NCI-H2196 (cell line): ENCODE measurements at regions not wholly inside any gene's neighbourhood (a gene's known extent, or its start where the extent isn't known, plus 50 kb on each side); places are given as distances from the start of the nearest gene placed in this dataset.
"Not testable (repeated sequence)": the region's sequence is repeated elsewhere in the genome, so short reads cannot be mapped to it uniquely, and the experiment has no call there.

Experiments used
- DNase-seq: peaks from one replicate; lab custom pipeline; 2025; ENCODE audit not compliant: unreplicated experiment; lab: John Stamatoyannopoulos, UW

DNA sequence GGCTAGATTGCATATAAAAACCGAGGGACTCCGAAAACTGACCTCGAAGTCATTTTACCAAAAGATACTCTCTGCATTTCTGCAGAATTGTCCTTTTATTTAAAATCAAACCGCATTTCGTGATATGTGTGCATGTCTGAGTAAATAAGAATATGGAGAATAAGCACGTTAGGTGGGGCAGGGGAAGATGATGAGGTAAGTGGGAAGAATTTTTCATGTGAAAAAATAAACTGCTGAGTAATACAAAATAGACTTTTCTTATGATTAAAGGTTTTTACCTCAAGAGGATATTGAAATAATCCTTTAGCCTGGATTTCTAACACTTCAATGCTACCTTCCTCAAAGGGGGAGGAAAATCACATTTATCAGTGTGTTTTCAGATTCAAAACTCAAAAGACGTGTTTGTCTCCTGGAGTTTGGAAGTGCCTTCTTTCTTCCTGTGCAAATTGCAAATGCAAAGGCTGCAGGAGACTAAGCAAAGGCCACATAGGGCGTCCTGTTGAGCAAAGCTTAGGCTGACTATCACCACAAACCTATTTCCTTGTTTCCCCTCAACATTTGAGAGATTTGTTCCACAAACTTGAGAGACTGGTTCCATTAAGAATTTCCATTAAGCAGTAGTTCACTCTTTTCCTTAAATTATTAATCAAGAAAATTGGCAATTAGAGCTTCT, 813.5 kb downstream of the MCTP2 start:
- DNase-seq: no peak

DNA sequence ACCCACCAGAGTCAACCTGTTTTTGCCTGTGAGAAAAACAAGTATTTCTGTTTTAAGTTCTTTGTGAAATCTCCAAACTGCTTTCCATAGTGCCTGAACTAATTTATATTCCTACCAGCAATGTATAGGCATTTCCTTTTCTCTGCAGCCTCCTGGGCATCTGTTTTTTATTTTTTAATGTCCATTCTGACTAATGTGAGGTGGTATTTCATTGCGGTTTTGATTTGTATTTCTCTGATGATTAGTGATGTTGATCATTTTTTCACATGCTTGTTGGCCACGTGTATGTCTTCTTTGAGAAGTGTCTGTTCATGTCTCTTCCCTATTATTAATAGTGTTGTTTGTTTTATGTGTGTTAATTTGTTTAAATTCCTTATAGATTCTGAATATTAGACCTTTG, 820.5 kb downstream of the MCTP2 start:
- no peak for DNase-seq

DNA sequence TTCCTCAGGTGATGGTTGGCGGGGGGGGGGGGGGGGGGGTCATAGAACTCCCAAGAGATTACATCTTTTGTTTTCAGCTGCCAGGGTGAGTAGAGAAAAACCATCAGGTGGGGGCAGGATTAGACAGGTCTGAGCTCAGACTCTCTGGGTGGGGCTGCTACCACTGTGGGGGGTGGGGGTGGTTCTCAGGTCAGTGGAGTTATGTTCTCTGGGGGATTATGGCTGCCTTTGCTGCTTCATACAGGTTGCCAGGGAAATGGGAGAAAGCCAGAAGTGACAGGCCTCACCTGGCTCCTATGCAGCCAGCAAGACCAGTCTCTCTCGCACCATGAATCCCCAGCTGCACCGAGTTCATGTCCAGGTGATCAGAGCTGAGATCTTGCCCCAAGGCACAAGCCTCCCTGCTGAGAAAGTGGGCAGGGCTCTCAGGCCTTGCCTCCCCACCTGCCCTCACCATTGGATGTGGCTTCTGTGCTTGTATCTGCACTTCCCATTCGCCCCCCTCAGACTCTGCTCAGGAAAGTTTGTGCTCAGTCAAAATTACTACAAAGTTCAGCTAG, 828.1 kb downstream of the MCTP2 start:
- no peak for DNase-seq

DNA sequence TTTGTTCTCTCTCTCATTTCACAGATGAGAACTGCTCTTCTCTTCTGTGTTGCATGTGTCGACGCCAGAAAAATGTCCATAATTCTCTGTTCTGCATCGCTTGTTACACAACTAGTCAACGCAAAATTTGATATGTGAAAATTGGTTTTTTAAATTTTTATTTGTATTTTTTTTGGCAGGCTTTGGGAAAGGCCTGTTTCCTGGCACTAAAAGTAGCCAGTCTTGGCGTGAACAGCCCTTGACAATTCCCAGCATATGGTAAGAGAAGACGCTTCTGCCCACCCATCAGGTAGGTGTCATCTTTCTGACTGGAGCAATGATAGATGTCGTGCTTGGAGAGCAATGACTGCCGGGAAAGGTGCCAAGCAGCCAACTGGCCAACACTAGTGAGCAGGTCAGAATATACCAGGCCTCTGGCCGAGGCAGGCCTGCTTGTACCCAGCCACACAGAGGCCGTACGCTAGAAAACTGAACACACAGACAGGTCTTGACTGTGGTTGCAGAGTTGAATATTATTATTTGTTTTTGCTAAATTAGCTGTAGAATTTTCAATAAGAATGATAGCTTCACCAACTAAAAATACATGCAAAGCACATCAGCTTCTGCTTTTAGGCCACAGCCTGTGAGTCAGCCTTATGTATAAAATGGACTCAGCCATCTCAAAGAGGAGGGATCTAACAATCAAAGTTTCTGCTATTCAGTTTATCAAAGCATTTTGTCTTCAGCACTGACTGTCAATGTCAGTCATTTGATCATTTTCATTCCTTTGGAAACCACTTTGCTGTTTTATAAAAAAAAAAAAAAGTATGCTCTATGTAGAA, 837.5 kb downstream of the MCTP2 start:
- DNase-seq: no peak

DNA sequence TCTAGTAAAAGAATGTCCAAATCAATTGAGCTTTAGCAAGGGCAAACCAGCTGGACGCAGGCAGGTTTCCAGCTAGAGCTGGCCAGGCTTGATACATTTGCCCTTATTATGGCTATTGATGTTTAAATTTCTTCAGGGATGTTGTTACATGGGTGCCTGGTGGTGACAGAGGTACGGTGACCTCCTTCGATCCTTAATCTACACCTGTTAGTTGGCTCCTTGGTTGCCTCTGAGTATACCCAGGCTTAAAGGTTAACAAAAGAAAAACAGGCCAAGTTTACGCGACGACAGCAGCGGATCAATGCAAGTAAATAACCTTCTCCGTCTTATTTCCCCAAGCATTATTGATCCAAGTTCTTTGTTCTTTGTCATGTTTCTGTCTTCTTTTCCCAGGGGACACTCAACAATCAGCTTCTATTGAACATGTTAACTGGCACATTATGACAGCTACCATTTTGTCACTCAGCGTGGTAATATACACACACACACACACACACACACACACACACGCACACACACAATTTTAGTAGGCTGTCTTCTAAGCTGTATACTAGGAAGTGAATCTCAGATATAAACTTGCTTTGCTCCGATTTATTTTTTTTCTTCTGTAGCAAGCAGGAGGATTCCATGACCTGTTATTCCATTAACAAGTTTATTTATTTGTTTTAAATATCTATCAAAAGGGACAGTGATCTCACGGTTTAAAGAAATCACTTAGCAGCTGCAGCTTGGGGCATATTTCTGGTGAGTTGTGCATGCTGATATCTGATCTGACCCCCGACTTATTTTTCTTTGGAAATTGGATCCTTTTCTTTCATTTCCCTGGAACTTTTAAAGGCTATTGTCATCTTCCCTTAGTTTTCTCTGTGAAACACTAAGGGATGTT, 844.7 kb downstream of the MCTP2 start:
- no peak for DNase-seq

DNA sequence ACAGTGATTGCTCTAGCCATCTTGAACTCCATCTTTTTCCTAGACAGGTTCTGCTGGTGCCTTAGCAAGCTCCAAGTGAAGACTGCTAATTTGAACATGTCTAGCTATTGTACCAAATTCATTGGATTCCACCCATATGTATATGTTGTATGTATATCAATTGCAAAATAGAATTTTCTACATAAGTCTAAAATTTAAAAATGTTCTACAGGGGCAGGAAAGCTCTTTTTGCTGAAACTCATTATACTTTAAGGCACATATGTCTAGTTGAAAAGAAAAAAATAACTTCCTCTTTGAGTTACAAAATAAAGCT, 845.3 kb downstream of the MCTP2 start:
- no peak for DNase-seq

DNA sequence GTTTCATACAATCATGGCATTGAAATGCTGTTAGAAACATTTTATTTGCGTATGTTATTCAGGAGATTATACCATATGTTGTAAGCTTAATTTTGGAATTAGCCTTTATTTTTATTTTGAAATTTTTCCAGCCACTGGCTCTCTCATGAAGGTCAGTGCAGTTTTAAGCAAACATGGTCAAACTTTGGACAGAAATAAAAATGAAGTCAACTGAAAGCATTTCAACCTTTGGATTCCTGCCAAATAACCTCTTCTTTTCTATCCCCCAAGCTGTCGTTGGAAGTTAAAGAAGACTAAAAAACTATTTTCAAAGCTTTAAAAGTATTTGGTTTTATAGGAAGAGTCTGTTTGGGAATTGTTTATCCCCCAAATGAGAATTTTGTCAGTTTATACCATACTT, 846.6 kb downstream of the MCTP2 start:
- no peak for DNase-seq

DNA sequence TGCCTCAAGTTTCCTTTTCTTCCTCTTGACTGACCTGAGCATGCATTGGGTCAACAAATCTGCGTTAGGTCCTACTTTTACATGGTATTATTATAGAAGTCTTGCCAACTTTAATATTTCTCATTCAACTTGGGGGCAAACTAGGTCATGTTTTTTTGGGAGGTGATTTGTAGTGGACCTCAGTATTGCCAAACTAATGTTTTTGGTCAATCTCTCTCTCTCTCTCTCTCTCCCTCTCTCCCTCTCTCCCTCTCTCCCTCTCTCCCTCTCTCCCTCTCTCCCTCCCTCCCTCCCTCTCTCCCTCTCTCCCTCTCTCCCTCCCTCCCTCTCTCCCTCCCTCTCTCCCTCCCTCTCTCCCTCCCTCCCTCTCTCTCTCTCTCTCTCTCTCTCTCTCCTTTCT, 848.9 kb downstream of the MCTP2 start:
- not testable (repeated sequence) for DNase-seq

DNA sequence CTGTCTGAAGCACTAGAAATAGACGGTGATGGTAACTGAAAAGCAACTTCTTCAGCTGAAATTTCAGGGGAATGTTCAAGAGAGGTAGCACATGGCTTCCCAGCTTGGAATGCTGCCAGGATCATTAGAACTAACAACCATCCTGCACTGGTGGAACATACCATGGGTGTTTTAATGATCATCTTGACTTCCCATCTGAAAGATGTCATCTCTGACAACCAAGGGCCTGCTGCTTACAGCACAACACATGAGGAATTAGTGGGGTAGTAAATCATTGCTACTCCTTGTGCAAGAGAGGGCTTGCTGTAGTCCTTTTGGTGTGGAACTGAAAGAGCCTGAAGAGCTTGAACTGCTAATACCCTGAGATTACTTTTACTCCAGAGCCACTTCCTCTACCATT, 853.7 kb downstream of the MCTP2 start:
- no peak for DNase-seq

DNA sequence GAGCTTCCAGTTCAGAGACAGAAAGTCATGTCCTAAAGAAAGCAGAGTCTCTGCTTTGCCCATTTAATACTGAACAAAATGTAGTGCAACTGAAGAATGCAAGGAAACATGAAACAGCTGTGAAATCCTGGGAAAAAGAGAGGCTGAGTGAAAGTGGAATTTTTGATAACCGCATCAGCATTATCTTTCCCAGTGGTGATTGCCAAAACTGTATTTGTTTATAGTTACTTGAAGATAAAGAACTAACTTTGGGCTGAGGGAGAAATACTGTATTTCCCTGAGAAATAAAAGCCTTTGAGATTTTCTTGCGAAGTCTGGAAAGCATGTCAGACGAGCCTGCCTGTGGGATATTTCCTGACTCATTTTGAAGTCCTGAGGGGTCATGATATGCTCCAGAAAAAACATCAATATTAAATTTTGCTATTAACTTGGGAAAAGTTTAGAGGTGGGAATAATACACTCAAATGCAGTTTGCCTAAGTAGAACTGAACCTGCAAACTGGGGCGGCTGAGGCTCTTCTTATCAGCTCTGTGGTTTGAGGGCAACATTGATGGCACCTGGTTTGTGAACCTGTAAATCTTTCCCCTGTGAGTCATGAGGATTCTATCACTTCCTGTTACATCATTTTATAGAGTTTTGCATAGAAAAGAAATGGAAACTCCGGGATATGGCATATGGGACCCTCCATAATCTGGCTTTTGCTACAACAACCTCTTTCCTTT, 855.3 kb downstream of the MCTP2 start:
- DNase-seq: no peak

DNA sequence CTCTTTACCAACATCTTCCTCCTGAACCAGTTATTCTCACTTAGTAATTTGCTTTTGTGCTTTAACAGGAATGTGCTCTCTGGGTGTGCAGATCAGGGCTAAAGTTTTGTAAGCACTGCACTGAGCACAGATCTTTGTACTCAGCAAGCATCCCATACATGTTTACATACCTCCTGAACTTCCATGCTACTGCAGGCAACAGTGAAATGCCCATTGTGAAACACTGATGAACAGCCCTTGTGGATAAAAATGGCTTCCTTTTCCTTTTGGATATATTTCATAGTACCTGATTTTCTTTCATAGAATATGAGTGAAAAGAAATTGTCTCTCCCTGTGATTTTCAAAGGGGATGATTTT, 855.9 kb downstream of the MCTP2 start:
- no peak for DNase-seq

DNA sequence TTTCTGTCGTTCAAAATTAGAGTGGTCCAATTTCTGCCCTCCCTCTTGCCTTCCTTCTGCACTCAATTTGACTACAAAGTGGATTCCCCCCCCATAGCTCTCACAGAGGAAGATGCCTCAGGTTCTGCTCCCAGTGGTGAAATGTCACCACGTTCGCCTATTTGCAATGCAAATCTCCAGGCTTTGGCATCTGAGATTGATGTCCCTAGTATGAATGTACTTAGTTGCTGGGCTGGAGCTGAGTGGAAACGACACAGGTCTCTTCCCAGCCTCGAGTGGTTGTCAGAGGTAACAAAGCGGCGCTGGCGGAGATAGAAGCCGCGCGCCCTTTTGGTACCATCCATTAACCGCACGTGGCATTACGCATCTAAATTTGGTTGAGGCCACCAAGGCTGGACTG, 860.1 kb downstream of the MCTP2 start:
- no peak for DNase-seq

DNA sequence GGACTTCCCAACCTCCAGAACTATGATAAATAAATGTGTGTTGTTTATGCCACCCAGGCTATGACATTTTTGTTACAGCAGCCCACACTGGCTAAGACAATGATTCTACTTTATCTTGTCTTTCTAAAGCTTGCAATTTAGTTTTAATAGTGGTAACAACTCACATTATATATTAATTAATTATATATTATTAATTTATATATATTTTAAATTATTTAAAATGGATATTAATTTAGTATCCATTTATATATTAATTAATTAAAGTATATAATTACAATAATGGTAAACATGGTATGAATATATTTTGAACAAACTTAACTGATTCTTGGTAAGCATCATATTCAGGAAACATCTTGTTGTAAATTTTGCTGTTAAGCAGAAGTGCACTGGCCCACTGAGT, 863.9 kb downstream of the MCTP2 start:
- DNase-seq: no peak

DNA sequence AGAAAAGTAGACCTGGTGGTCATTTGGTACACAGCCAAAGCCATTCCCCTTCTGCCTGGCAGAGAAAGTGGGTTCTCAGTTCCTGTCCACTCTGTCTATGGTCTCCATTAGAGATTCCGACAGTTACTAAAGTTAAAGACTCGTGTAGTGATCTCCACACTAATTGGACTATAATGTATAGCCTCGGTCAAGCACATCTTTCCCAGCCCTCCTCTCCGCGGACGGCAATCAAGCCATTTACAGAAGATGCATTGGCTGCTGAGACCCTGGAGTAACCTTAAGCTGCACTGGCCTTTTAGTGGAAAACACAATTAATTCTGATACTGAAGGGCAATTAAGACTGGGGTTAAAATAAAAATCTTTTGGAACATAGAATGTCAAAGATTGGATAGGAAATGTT, 865.3 kb downstream of the MCTP2 start:
- no peak for DNase-seq

DNA sequence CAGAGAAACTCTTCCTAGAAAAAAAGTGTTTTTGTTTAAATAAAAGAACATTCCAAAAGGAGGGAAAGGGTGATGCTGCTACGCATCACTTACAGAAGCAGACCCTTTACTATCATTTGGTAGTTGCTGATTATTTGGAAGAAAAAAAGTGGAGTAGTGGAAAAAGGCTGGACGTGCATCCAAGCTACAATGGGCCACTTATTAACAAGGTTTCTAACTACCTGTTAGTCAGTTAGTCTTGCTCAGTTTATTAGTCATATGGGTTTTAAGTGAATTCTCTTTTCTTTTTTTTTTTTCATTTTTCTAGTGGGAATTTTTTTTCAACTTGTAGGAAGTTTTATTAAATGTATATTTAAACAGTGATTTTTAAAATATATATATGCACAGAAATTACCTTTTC, 866.0 kb downstream of the MCTP2 start:
- no peak for DNase-seq

DNA sequence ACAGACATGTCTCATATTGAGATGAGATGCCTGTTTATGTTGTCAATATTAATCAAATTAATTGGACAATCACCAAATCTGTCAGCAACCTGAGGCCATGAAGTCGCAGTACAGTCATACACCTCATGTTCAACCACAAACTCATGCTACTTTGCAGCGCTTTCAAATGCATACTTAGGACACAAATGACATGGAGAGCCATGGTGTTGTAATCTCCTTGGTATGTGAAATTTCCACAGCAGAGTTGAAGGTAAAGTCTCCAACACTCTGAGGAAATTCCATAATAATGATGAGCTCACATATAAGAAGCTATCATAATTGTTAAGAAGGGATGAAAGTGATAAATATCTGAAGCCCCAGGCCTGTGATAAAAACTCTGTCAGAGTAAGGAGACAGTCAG, 873.9 kb downstream of the MCTP2 start:
- no peak for DNase-seq

DNA sequence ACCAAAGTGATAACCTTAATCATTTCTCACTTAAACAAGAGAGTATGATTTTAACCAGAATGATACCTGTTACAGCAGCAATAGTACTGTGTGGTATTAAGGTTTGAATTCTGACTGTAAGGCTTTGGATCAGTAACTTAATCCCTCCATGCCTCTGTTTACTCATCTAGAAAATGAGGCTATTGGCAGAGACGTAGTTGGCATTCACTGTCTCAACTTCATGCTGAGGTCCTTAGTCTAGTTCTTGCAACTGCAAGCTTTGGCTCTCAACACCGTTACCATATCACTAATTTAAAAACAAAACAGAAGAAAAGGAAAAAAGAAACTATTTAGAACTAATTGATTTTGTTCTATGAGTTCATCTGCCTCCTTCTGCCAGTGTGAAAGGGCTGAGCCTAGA, 875.4 kb downstream of the MCTP2 start:
- no peak for DNase-seq

DNA sequence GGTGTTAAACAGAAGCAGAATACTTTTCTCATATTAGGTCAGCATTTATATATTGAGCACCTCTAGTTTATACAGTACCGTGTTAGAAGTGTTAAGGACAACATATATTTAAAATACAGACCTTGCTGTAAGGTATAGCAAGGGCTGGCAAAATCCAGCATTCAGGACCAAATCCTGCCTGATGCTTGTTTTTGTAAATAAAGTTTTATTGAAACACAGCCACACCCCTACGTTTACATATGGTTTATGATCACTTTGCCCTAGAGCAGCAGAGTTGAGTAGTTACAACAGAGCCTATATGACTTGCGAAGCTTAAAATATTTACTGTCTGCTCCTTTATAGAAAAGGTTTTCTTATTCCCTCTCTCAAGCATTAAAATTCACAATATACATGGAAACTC, 877.3 kb downstream of the MCTP2 start:
- DNase-seq: no peak

DNA sequence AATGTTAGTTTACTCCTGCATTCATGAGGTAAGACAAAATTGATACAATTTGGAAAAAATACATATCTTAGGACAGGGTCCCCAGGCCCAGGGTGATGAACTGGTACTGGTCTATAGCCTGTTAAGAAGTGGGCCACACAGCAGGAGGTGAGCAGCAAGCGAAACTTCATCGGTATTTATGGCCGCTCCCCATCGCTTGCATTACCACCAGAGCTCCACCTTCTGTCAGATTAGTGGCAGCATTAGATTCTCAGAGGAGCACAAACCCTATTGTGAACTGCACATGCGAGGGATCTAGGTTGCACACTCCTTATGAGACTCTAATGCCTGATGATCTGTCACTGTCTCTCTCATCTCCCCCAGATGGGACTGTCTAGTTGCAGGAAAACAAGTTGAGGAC, 880.6 kb downstream of the MCTP2 start:
- DNase-seq: no peak

DNA sequence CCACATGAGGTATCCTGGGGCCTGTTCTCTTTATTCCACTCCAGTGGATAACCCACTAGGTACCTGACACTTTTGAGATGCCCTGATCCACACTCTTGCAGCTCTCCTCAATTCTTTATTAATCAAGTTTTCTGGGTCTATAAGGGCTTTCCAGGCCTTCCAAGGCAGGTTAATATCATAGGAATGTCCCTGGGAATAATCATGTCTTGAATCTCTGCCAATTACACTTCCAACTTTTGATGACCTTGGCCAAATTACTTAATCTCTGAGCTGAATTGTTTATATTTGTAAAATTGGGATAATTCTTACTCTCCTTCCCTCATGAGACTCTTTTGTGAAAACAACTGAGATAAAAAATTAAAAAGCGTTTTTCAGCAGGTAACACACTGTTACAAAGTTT, 881.7 kb downstream of the MCTP2 start:
- no peak for DNase-seq

DNA sequence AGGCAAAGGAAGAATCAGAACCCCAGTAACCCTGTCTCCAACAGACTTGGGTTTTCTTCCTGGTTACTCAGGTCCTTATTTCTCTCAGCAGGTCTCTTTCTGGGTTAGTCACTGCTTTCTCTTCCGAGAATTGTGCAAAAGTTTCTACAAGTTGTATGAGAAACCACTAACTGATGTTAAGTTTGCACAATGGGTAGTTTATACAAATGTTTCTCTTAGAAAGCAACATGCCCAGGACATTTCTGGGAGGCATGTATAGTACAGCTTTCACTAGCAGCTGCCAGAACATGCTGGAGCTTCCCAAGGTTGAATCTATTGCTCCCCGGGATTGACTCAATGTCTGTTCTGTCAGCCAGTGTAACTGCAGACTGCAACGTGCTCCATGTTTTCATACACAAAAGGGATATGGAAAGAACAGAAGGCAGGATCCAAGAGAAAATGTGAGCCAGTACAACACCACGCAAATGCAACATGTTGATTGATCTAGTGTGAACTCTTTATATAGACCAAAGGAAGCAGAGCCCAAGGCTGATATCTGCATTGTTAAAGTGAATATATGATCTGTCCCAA, 887.8 kb downstream of the MCTP2 start:
- DNase-seq: no peak
